Upper lobe of left lung (tissue), 4 donors: ENCODE measurements at regions not wholly inside any gene's neighbourhood (a gene's known extent, or its start where the extent isn't known, plus 50 kb on each side); places are given as distances from the start of the nearest gene placed in this dataset.

Experiments used
- POLR2A ChIP-seq, 4 donors: fragments of 450-650 bp; IDR thresholded peaks; one replicate each; pipeline ENCODE4 v1.5.1; 2016 to 2017; ENCODE audit warnings: antibody characterized with exemption in 4 of 4, mild to moderate bottlenecking in 2 of 4
- POLR2AphosphoS5 ChIP-seq, 2 donors: sonication (generic); formaldehyde crosslinking; IDR thresholded peaks; one replicate each; pipeline ENCODE4 v1.5.1; 2017; ENCODE audit warnings: antibody characterized with exemption in 2 of 2
- TF ChIP-seq, protein P1 (sequence below), 6 experiments: fragments of 450-650 bp in 4 of 6; fragments of 200-600 bp in 2 of 6; sonication (generic) in 2 of 6; IDR thresholded peaks; one replicate each; pipeline ENCODE4 v1.5.1; 2016 to 2019; ENCODE audit warnings: antibody characterized with exemption in 6 of 6

- TF ChIP-seq, protein P1, sequence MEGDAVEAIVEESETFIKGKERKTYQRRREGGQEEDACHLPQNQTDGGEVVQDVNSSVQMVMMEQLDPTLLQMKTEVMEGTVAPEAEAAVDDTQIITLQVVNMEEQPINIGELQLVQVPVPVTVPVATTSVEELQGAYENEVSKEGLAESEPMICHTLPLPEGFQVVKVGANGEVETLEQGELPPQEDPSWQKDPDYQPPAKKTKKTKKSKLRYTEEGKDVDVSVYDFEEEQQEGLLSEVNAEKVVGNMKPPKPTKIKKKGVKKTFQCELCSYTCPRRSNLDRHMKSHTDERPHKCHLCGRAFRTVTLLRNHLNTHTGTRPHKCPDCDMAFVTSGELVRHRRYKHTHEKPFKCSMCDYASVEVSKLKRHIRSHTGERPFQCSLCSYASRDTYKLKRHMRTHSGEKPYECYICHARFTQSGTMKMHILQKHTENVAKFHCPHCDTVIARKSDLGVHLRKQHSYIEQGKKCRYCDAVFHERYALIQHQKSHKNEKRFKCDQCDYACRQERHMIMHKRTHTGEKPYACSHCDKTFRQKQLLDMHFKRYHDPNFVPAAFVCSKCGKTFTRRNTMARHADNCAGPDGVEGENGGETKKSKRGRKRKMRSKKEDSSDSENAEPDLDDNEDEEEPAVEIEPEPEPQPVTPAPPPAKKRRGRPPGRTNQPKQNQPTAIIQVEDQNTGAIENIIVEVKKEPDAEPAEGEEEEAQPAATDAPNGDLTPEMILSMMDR (IDR thresholded peaks at IDR 0.05): no peak
- TF ChIP-seq POLR2A (IDR thresholded peaks at IDR 0.05) (no peak), POLR2AphosphoS5 (IDR thresholded peaks at IDR 0.05) (no peak)
These were observed 290.0 kb upstream of the SEMA3A start for GRCh38 chr7:84484502-84485079.
